Panc1 (cell line): ENCODE measurements at regions not wholly inside any gene's neighbourhood (a gene's known extent, or its start where the extent isn't known, plus 50 kb on each side); places are given as distances from the start of the nearest gene placed in this dataset.

Experiments
- CTCF ChIP-seq: fragments of 450-650 bp; IDR thresholded peaks from 2 replicates; pipeline ENCODE4 v1.5.1; 2017; ENCODE audit warnings: mild to moderate bottlenecking
- POLR2AphosphoS5 ChIP-seq: IDR thresholded peaks from 2 replicates; pipeline ENCODE4 v1.6.1; 2012; ENCODE audit warnings: mild to moderate bottlenecking, low read depth, low read length, moderate library complexity
- SIN3A ChIP-seq: IDR thresholded peaks from 2 replicates; pipeline ENCODE4 v1.6.1; 2012; ENCODE audit warnings: low read depth, mild to moderate bottlenecking, low read length, moderate library complexity, borderline replicate concordance; ENCODE audit not compliant: insufficient read depth
- TCF7L2 ChIP-seq: IDR thresholded peaks from 2 replicates; pipeline ENCODE4 v1.6.1; 2011; ENCODE audit warnings: mild to moderate bottlenecking, low read depth, low read length, inconsistent platforms

- TF ChIP-seq SIN3A (no peak), POLR2AphosphoS5 (no peak), CTCF (no peak), TCF7L2 (no peak)
These were observed 89.2 kb downstream of the ZNF365 start for GRCh38 chr10:62463364-62463763.
